ENCODE measurements at regions not wholly inside any gene's neighbourhood (a gene's known extent, or its start where the extent isn't known, plus 50 kb on each side); places are given as distances from the start of the nearest gene placed in this dataset.

- ATAC-seq = no peak
- H3K36me3 ChIP-seq (replicated peaks in 1 of 2; ENCODE audit: control insufficient read depth in 1 of 2, insufficient read depth in 2 of 2, low read length in 2 of 2) = no peaks in the 10 kb centered on the region
- no peaks in the 10 kb centered on the region for H3K79me2 ChIP-seq (ENCODE audit: insufficient read depth, low read length)
- H3K4me1 ChIP-seq (ENCODE audit: insufficient read depth, low read length) = no peaks in the 10 kb centered on the region
- H4K20me1 ChIP-seq (ENCODE audit: insufficient read depth, low read length) = no peaks in the 10 kb centered on the region
- CTCF ChIA-PET (ENCODE audit: low intra/inter-chr PET ratio, low total read pairs) = no interaction called here
- no peaks in the 10 kb centered on the region for H3K27me3 ChIP-seq (ENCODE audit: control insufficient read depth in 1 of 2, insufficient read depth in 2 of 2, low read length in 2 of 2)
- H3K9me3 ChIP-seq (ENCODE audit: low read length) = peaks cover 73% of the 10 kb centered on the region
- TF ChIP-seq KAT8 (CRISPR knock-in tag; IDR thresholded peaks at IDR 0.05) (no peak), UBTF (CRISPR knock-in tag; IDR thresholded peaks at IDR 0.05) (no peak), ZNF547 (CRISPR knock-in tag; IDR thresholded peaks at IDR 0.05) (no peak), ZNF766 (CRISPR knock-in tag; IDR thresholded peaks at IDR 0.05; ENCODE audit: borderline replicate concordance) (no peak), KDM1A (CRISPR knock-in tag; IDR thresholded peaks at IDR 0.05) (no peak), PHF20 (CRISPR knock-in tag; IDR thresholded peaks at IDR 0.05) (no peak), FOXC1 (CRISPR knock-in tag; IDR thresholded peaks at IDR 0.05; ENCODE audit: borderline replicate concordance) (no peak), ZNF720 (CRISPR knock-in tag; IDR thresholded peaks at IDR 0.05) (no peak), CBX2 (IDR thresholded peaks at IDR 0.05; ENCODE audit: low read depth, low read length) (no peak), CBX2 (CRISPR knock-in tag; IDR thresholded peaks at IDR 0.05; ENCODE audit: low read depth) (no peak)
- no peak overlapping the region for H3K27ac ChIP-seq (ENCODE audit: extremely low read length, insufficient read depth, low read length)
- FAIRE-seq = no peak
- POLR2A ChIA-PET = no interaction called here
- in situ Hi-C loops (cut with HindIII; ENCODE audit: extremely low pct_ligation_motif_present, low pct_unique_long_range_greater_than_20kb) (no loop called here), intact Hi-C loops (cut with micrococcal nuclease; ENCODE audit: unreplicated experiment) (no loop called here)
- WGBS (ENCODE audit: low lambda C conversion rate) = 14% methylated on average over 5 of the region's 5 CpGs
- no peak overlapping the region for H3K4me3 ChIP-seq (replicated peaks in 1 of 3; ENCODE audit: insufficient read depth in 1 of 3, low read depth in 2 of 3, low read length in 3 of 3)
- BruUV-seq (replicated peaks) = no TSS peak
- no peak overlapping the region for H3K4me2 ChIP-seq (ENCODE audit: low read depth, low read length)
- no peak overlapping the region for H2AFZ ChIP-seq (ENCODE audit: low read length)
- no peak for DNase-seq (ENCODE audit: low spot score)
- no peak overlapping the region for H3K9ac ChIP-seq (ENCODE audit: insufficient read depth, low read depth, low read length)
These were observed 510.6 kb downstream of the SOX11 start for GRCh38 chr2:6202756-6203155.

Data from HepG2 (cell line).